ENCODE measurements at regions not wholly inside any gene's neighbourhood (a gene's known extent, or its start where the extent isn't known, plus 50 kb on each side); places are given as distances from the start of the nearest gene placed in this dataset.

DNA sequence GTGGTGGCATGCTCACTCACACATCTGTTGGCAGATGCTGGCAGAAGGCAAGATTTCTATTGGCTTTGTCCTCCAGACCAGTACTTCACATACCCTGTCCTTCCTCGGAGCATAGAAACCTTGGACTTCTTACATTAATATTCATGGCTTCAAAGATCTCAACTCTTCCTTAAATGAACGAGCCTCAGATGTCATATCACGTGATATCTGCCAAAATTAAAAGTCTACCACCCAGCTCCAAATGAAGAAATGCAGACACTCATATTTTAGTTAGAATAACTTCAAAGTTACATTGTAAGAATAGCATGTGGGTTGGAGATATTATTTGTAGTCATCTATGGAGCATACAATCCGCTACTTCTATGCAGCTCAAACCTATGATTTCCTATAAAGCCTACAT is 1994.9 kb downstream of the NCAM2 start:
- H3K27me3 ChIP-seq (ENCODE audit: control insufficient read depth, insufficient read depth, low read length), result no peaks in the 10 kb centered on the region
- TF ChIP-seq, protein P1, sequence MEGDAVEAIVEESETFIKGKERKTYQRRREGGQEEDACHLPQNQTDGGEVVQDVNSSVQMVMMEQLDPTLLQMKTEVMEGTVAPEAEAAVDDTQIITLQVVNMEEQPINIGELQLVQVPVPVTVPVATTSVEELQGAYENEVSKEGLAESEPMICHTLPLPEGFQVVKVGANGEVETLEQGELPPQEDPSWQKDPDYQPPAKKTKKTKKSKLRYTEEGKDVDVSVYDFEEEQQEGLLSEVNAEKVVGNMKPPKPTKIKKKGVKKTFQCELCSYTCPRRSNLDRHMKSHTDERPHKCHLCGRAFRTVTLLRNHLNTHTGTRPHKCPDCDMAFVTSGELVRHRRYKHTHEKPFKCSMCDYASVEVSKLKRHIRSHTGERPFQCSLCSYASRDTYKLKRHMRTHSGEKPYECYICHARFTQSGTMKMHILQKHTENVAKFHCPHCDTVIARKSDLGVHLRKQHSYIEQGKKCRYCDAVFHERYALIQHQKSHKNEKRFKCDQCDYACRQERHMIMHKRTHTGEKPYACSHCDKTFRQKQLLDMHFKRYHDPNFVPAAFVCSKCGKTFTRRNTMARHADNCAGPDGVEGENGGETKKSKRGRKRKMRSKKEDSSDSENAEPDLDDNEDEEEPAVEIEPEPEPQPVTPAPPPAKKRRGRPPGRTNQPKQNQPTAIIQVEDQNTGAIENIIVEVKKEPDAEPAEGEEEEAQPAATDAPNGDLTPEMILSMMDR (IDR thresholded peaks at IDR 0.05; ENCODE audit: insufficient read depth, low read depth, low read length), result no peak
- ChIA-PET CTCF (no interaction called here), POLR2A (no interaction called here)
- no peaks in the 10 kb centered on the region for H3K36me3 ChIP-seq (ENCODE audit: control insufficient read depth, insufficient read depth, low read length)
- DNase-seq (ENCODE audit: low read depth), result no peak
- H3K4me3 ChIP-seq (ENCODE audit: low read depth, low read length), result no peak overlapping the region

DNA sequence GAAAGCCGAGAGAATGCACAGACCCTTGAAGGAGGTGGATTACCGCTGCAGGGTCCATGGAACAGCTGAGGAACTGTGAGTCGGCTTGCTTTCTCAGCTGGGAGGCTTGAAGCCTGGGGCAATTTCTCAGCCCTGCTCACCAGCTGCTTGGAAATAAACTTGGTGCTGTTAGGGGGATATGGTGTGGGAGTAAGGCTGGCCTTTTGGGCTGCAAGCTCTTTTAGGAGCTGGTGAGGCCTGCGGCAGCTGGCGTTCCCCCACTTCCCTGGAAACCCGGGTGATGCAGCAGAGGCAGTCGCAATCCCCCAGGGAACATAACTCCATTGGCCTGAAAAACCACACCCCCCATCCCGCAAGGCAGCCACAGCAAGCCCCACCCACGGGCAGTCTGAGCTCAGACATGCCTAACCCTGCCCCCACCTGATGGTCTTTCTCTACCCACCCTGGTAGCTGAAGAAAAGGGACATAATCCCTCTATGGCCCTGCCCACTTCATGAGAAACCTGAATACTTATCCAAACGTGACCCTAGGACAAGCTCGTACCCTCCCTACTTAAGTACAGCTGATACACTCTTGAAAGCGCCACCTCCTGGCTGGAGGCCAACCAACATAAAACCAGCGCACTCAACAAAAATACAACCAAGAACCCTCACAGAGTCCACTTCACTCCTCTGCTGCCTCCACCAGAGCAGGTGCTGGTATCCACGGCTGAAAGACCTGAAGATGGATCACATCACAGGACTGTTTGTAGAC is 1995.8 kb downstream of the NCAM2 start:
- H3K4me3 ChIP-seq (ENCODE audit: low read depth, low read length), result no peak overlapping the region
- TF ChIP-seq, protein P1 (IDR thresholded peaks at IDR 0.05; ENCODE audit: insufficient read depth, low read depth, low read length), result no peak
- no peaks in the 10 kb centered on the region for H3K27me3 ChIP-seq (ENCODE audit: control insufficient read depth, insufficient read depth, low read length)
- DNase-seq (ENCODE audit: low read depth), result no peak
- ChIA-PET CTCF (no interaction called here), POLR2A (no interaction called here)
- H3K36me3 ChIP-seq (ENCODE audit: control insufficient read depth, insufficient read depth, low read length), result no peaks in the 10 kb centered on the region

- CTCF ChIA-PET, result no interaction called here
- TF ChIP-seq, protein P1 (IDR thresholded peaks at IDR 0.05; ENCODE audit: insufficient read depth, low read depth, low read length), result no peak
- POLR2A ChIA-PET, result no interaction called here
- Histone ChIP-seq H3K27me3 (ENCODE audit: control insufficient read depth, insufficient read depth, low read length) (no peaks in the 10 kb centered on the region), H3K4me3 (ENCODE audit: low read depth, low read length) (no peak overlapping the region), H3K36me3 (ENCODE audit: control insufficient read depth, insufficient read depth, low read length) (no peaks in the 10 kb centered on the region)
- DNase-seq (ENCODE audit: low read depth), result no peak
Measured at GRCh38 chr21:23003951-23004350, 2005.7 kb downstream of the NCAM2 start.

DNA sequence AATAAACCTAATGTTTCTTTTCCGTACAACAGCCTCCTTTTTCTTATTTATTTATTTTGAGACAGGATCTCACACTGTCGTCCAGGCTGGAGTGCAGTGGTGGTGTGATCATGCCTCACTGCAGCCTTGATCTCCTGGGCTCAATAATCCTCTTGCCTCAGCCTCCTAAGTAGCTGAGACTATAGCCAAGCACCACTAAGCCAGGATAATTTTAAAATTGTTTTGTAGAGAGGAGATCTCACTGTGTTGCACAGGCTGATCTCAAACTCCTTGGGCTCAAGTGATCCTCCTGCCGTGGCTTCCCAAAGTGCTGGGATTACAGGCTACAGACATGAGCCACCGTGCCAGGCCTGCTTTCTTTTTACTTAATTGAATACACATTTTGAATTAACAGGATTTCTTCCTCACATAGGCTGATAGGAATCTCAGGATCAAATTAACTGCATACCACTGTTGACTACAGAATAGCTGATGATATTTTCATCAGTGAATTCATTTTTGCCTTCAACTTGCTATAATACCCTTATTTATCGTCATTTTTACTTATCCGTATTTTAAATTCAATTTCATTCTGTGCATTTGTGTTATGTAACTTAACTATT is 2010.5 kb downstream of the NCAM2 start:
- no peak for DNase-seq (ENCODE audit: low read depth)
- POLR2A ChIA-PET, result no interaction called here
- H3K4me3 ChIP-seq (ENCODE audit: low read depth, low read length), result no peak overlapping the region
- no peaks in the 10 kb centered on the region for H3K27me3 ChIP-seq (ENCODE audit: control insufficient read depth, insufficient read depth, low read length)
- no peaks in the 10 kb centered on the region for H3K36me3 ChIP-seq (ENCODE audit: control insufficient read depth, insufficient read depth, low read length)
- CTCF ChIA-PET, result no interaction called here
- TF ChIP-seq, protein P1 (IDR thresholded peaks at IDR 0.05; ENCODE audit: insufficient read depth, low read depth, low read length), result no peak

DNA sequence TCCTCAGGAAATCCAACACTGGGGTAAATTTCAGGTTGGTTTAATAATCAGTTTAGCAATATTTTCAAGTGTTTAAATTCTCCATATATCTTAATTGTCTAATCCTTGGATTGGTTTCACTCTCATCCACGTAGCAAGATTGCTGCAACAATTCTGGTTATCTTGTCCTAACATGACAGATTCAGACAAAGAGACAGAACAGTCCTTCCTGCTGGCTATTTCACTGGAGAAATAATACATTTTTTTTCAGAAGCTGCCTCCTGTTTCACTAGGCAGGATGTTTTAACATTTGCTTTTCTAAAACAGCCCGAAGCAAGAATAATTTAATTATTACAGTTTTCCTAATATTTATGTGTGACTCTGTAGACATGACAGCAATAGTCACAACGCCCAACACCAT is 2011.2 kb downstream of the NCAM2 start:
- ChIA-PET POLR2A (no interaction called here), CTCF (no interaction called here)
- Histone ChIP-seq H3K27me3 (ENCODE audit: control insufficient read depth, insufficient read depth, low read length) (no peaks in the 10 kb centered on the region), H3K4me3 (ENCODE audit: low read depth, low read length) (no peak overlapping the region), H3K36me3 (ENCODE audit: control insufficient read depth, insufficient read depth, low read length) (no peaks in the 10 kb centered on the region)
- TF ChIP-seq, protein P1 (IDR thresholded peaks at IDR 0.05; ENCODE audit: insufficient read depth, low read depth, low read length), result no peak
- no peak for DNase-seq (ENCODE audit: low read depth)
